HCT116 (cell line): ENCODE measurements at regions not wholly inside any gene's neighbourhood (a gene's known extent, or its start where the extent isn't known, plus 50 kb on each side); places are given as distances from the start of the nearest gene placed in this dataset.

Source experiments
- POLR2A ChIP-seq: IDR thresholded peaks from 2 replicates; pipeline ENCODE4 v1.7.0; 2011; ENCODE audit warnings: borderline replicate concordance; ENCODE audit not compliant: insufficient read depth, insufficient read length; ENCODE audit errors: extremely low read depth
- SIN3A ChIP-seq: IDR thresholded peaks from 2 replicates; pipeline ENCODE4 v1.6.1; 2012; ENCODE audit warnings: low read depth
- TF ChIP-seq, protein P1 (sequence below), 3 experiments: fragments of 200-600 bp in 1 of 3; sonication (generic) in 1 of 3; IDR thresholded peaks in 2 of 3; conservative IDR thresholded peaks in 1 of 3; 2 replicates each; pipeline ENCODE4 v1.5.1; 2012 to 2017; ENCODE audit warnings: low read depth in 2 of 3, low read length in 2 of 3, antibody characterized with exemption in 1 of 3, borderline replicate concordance in 1 of 3, control low read depth in 1 of 3, mild to moderate bottlenecking in 1 of 3, mixed read lengths in 1 of 3, mixed run types in 1 of 3, moderate library complexity in 1 of 3; ENCODE audit not compliant: insufficient read depth in 1 of 3

- no peak for TF ChIP-seq POLR2A
- TF ChIP-seq, protein P1, sequence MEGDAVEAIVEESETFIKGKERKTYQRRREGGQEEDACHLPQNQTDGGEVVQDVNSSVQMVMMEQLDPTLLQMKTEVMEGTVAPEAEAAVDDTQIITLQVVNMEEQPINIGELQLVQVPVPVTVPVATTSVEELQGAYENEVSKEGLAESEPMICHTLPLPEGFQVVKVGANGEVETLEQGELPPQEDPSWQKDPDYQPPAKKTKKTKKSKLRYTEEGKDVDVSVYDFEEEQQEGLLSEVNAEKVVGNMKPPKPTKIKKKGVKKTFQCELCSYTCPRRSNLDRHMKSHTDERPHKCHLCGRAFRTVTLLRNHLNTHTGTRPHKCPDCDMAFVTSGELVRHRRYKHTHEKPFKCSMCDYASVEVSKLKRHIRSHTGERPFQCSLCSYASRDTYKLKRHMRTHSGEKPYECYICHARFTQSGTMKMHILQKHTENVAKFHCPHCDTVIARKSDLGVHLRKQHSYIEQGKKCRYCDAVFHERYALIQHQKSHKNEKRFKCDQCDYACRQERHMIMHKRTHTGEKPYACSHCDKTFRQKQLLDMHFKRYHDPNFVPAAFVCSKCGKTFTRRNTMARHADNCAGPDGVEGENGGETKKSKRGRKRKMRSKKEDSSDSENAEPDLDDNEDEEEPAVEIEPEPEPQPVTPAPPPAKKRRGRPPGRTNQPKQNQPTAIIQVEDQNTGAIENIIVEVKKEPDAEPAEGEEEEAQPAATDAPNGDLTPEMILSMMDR (IDR thresholded peaks at IDR 0.05 in 2 of 3, conservative IDR thresholded peaks at IDR 0.05 in 1 of 3; ENCODE audit: borderline replicate concordance in 1 of 3, insufficient read depth in 1 of 3, low read depth in 2 of 3, low read length in 2 of 3): no peak
- no peak for TF ChIP-seq SIN3A
Observed at GRCh38 chr5:71836559-71837112, 117.6 kb downstream of the CARTPT start.
